GM23338 (cell line): ENCODE measurements at regions not wholly inside any gene's neighbourhood (a gene's known extent, or its start where the extent isn't known, plus 50 kb on each side); places are given as distances from the start of the nearest gene placed in this dataset.

Experiments used
- ATAC-seq: fragments of 200-7000 bp; cut with Tn5 transposase; 3 replicates; pipeline ENCODE4 v1.9.1; 2020
- DNase-seq: peaks from one replicate; pipeline ENCODE4 v3.0.0-alpha.2; 2015; ENCODE audit warnings: low spot score
- H2AFZ ChIP-seq: fragments of 200-600 bp; sonication (generic); 2 replicates; pipeline ENCODE4 v1.8.0; 2016; ENCODE audit warnings: antibody characterized with exemption, mild to moderate bottlenecking, moderate library complexity
- H3F3A ChIP-seq: fragments of 200-600 bp; sonication (generic); replicated peaks from 2 replicates; pipeline ENCODE4 v1.8.0; 2017; ENCODE audit warnings: antibody characterized with exemption, mixed run types, low read depth
- H3K27ac ChIP-seq: fragments of 200-600 bp; sonication (generic); 2 replicates; pipeline ENCODE4 v1.6.1; 2016; ENCODE audit warnings: low read depth
- H3K27me3 ChIP-seq: fragments of 200-600 bp; sonication (generic); 2 replicates; pipeline ENCODE4 v1.8.0; 2016; ENCODE audit warnings: mild to moderate bottlenecking, mixed run types, moderate library complexity; ENCODE audit not compliant: insufficient read depth
- H3K36me3 ChIP-seq: fragments of 200-600 bp; sonication (generic); 2 replicates; pipeline ENCODE4 v1.8.0; 2016; ENCODE audit warnings: mild to moderate bottlenecking; ENCODE audit not compliant: insufficient read depth
- H3K4me1 ChIP-seq: fragments of 200-600 bp; sonication (generic); 2 replicates; pipeline ENCODE4 v1.8.0; 2016; ENCODE audit warnings: mild to moderate bottlenecking, moderate library complexity; ENCODE audit not compliant: insufficient read depth
- H3K4me2 ChIP-seq: fragments of 200-600 bp; sonication (generic); 2 replicates; pipeline ENCODE4 v1.7.1; 2017; ENCODE audit warnings: mixed run types
- H3K4me3 ChIP-seq: fragments of 200-600 bp; sonication (generic); 2 replicates; pipeline ENCODE4 v1.6.1; 2016; ENCODE audit warnings: mixed run types
- H3K79me2 ChIP-seq: fragments of 200-600 bp; sonication (generic); replicated peaks from 2 replicates; pipeline ENCODE4 v1.8.0; 2017; ENCODE audit warnings: mild to moderate bottlenecking; ENCODE audit not compliant: insufficient read depth
- H3K9me2 ChIP-seq: fragments of 200-600 bp; sonication (generic); 2 replicates; pipeline ENCODE4 v1.8.0; 2017; ENCODE audit not compliant: insufficient read depth
- H4K20me1 ChIP-seq: fragments of 200-600 bp; sonication (generic); replicated peaks from 2 replicates; pipeline ENCODE4 v1.8.0; 2017; ENCODE audit warnings: mild to moderate bottlenecking; ENCODE audit not compliant: insufficient read depth
- H3K27ac Mint-ChIP-seq: 2 replicates; pipeline ENCODE4 v1.8.0; 2020; ENCODE audit warnings: inconsistent platforms, mild to moderate bottlenecking, moderate library complexity, mixed read lengths
- H3K27me3 Mint-ChIP-seq: 3 replicates; pipeline ENCODE4 v1.8.0; 2022; ENCODE audit warnings: low read depth, mild to moderate bottlenecking, moderate library complexity, mixed read lengths, inconsistent platforms; ENCODE audit not compliant: insufficient read depth, poor library complexity
- H3K36me3 Mint-ChIP-seq: 3 replicates; pipeline ENCODE4 v1.8.0; 2021; ENCODE audit warnings: low read depth, mild to moderate bottlenecking, inconsistent platforms, moderate library complexity, mixed read lengths
- H3K4me1 Mint-ChIP-seq: 3 replicates; pipeline ENCODE4 v1.8.0; 2020; ENCODE audit warnings: mild to moderate bottlenecking, inconsistent platforms, mixed read lengths
- H3K4me3 Mint-ChIP-seq: 3 replicates; pipeline ENCODE4 v1.8.0; 2021; ENCODE audit warnings: moderate library complexity, mild to moderate bottlenecking, inconsistent platforms, mixed read lengths
- H3K9me3 Mint-ChIP-seq: 3 replicates; pipeline ENCODE4 v1.8.0; 2020; ENCODE audit warnings: moderate library complexity, mild to moderate bottlenecking, inconsistent platforms, mixed read lengths
- CREB1 ChIP-seq: fragments of 250-450 bp; sonication (Bioruptor Pico); IDR thresholded peaks from 2 replicates; pipeline ENCODE4 v1.5.0; 2020; ENCODE audit warnings: low read depth, mild to moderate bottlenecking, moderate library complexity
- EZH2phosphoT487 ChIP-seq: fragments of 200-600 bp; sonication (generic); IDR thresholded peaks from one replicate; pipeline ENCODE4 v1.8.1; 2018; ENCODE audit warnings: antibody characterized with exemption; ENCODE audit not compliant: unreplicated experiment
- JUNB ChIP-seq: IDR thresholded peaks from one replicate; pipeline ENCODE4 v1.6.1; 2016; ENCODE audit warnings: antibody characterized with exemption; ENCODE audit not compliant: unreplicated experiment
- POLR2AphosphoS5 ChIP-seq: IDR thresholded peaks from 2 replicates; pipeline ENCODE4 v1.6.1; 2016; ENCODE audit warnings: antibody characterized with exemption, low read depth
- STAT1 ChIP-seq: IDR thresholded peaks from one replicate; pipeline ENCODE4 v1.6.1; 2016; ENCODE audit warnings: antibody characterized with exemption; ENCODE audit not compliant: unreplicated experiment
- ZNF114 ChIP-seq: fragments of 250-450 bp; sonication (Bioruptor Pico); IDR thresholded peaks from 2 replicates; pipeline ENCODE4 v1.5.0; 2020; ENCODE audit warnings: mild to moderate bottlenecking, moderate library complexity
- ZNF331 ChIP-seq: fragments of 250-450 bp; sonication (Bioruptor Pico); IDR thresholded peaks from 2 replicates; pipeline ENCODE4 v1.5.0; 2020; ENCODE audit warnings: low read depth, mild to moderate bottlenecking, moderate library complexity
- TF ChIP-seq, protein P1 (sequence below): IDR thresholded peaks from 2 replicates; pipeline ENCODE4 v1.6.1; 2016; ENCODE audit warnings: antibody characterized with exemption
- TF ChIP-seq, protein P2 (sequence below), 2 experiments: fragments of 200-600 bp in 1 of 2; sonication (generic) in 1 of 2; conservative IDR thresholded peaks; 2 replicates each; pipeline versions ENCODE4 v1.5.1 to v1.6.1; 2016 to 2017; ENCODE audit warnings: antibody characterized with exemption in 2 of 2, low read depth in 2 of 2, mild to moderate bottlenecking in 2 of 2, moderate library complexity in 1 of 2
- TF ChIP-seq, protein P3 (sequence below): IDR thresholded peaks from one replicate; pipeline ENCODE4 v1.6.1; 2018; ENCODE audit warnings: antibody characterized with exemption; ENCODE audit not compliant: unreplicated experiment

DNA sequence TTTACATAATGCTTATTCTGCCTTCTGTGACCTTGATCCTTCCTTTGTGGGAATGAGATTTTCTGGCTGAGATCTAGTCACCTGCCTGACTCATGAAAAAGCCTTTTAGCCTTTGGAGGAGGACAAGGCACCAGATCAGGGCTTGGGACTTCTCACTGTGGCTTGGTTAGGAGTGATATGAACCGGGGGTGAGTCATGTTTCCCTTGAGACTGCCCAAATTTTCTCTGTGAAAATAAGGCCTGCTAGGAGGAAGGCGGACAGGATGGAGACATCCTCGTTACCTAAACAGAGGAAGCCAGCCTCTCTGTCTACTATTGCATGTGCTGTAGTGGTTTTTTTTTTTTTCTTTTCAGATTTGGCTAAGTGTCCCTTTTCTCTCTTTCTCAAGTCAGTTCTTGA lies 57.8 kb downstream of the EVX1 start:
- no peak for DNase-seq
- ATAC-seq, result no peak
- H3K36me3 Mint-ChIP-seq, result no peaks in the 10 kb centered on the region
- H3K27me3 Mint-ChIP-seq, result peaks cover under 1% of the 10 kb centered on the region
- no peaks in the 10 kb centered on the region for H4K20me1 ChIP-seq
- H3K4me1 ChIP-seq, result no peaks in the 10 kb centered on the region
- H3K4me3 ChIP-seq, result no peak overlapping the region
- 0 out of 2 replicates have a peak, but pooled peaks cover 3% of the 10 kb centered on the region for H3K9me2 ChIP-seq
- H3K36me3 ChIP-seq, result no peaks in the 10 kb centered on the region
- no peaks in the 10 kb centered on the region for H3K9me3 Mint-ChIP-seq
- H3K4me3 Mint-ChIP-seq, result no peak overlapping the region
- H3K4me2 ChIP-seq, result no peak overlapping the region
- H3K27me3 ChIP-seq, result no peaks in the 10 kb centered on the region
- TF ChIP-seq ZNF331 (no peak), ZNF114 (CRISPR knock-in tag) (no peak), POLR2AphosphoS5 (no peak), EZH2phosphoT487 (no peak)
- TF ChIP-seq, protein P1, sequence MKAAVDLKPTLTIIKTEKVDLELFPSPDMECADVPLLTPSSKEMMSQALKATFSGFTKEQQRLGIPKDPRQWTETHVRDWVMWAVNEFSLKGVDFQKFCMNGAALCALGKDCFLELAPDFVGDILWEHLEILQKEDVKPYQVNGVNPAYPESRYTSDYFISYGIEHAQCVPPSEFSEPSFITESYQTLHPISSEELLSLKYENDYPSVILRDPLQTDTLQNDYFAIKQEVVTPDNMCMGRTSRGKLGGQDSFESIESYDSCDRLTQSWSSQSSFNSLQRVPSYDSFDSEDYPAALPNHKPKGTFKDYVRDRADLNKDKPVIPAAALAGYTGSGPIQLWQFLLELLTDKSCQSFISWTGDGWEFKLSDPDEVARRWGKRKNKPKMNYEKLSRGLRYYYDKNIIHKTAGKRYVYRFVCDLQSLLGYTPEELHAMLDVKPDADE, result no peak
- H2AFZ ChIP-seq, result 0 out of 2 replicates have a peak overlapping the region, but pooled peaks have one; percentile 20
- H3K27ac Mint-ChIP-seq, result no peak overlapping the region
- H3K4me1 Mint-ChIP-seq, result peaks cover 6% of the 10 kb centered on the region; the same call in 2 of the 3 replicates
- H3F3A ChIP-seq, result no peaks in the 10 kb centered on the region
- no peak overlapping the region for H3K27ac ChIP-seq
- H3K79me2 ChIP-seq, result no peaks in the 10 kb centered on the region

DNA sequence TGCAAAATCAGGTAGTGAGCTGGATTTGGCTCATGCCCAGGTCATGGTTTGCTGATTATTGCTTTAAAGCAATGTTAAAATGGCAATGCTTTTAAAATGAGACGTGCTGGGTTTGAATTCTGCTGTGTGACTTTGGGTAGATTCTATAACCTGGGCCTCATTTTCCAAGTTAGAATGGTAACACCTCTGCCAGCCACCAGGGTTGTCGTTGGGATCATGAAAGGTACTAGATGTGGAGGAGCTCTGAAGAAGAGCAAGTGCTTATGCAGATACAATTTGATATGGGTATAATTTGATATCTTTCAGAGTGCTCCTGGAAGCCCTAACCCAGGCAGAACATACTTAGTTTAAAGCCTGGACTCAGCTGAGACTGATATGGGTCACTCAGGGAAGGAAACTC lies 60.0 kb downstream of the EVX1 start:
- H3F3A ChIP-seq, result no peaks in the 10 kb centered on the region
- no peaks in the 10 kb centered on the region for H4K20me1 ChIP-seq
- H3K4me1 ChIP-seq, result no peaks in the 10 kb centered on the region
- peaks cover 3% of the 10 kb centered on the region for H3K27me3 Mint-ChIP-seq
- H3K9me3 Mint-ChIP-seq, result no peaks in the 10 kb centered on the region
- no peaks in the 10 kb centered on the region for H3K36me3 ChIP-seq
- no peak overlapping the region for H3K27ac Mint-ChIP-seq
- no peaks in the 10 kb centered on the region for H3K79me2 ChIP-seq
- H3K4me2 ChIP-seq, result no peak overlapping the region
- H3K27ac ChIP-seq, result no peak overlapping the region
- peaks cover 6% of the 10 kb centered on the region; the same call in 2 of the 3 replicates for H3K4me1 Mint-ChIP-seq
- H3K36me3 Mint-ChIP-seq, result no peaks in the 10 kb centered on the region
- no peak for TF ChIP-seq ZNF114 (CRISPR knock-in tag)
- TF ChIP-seq, protein P2, sequence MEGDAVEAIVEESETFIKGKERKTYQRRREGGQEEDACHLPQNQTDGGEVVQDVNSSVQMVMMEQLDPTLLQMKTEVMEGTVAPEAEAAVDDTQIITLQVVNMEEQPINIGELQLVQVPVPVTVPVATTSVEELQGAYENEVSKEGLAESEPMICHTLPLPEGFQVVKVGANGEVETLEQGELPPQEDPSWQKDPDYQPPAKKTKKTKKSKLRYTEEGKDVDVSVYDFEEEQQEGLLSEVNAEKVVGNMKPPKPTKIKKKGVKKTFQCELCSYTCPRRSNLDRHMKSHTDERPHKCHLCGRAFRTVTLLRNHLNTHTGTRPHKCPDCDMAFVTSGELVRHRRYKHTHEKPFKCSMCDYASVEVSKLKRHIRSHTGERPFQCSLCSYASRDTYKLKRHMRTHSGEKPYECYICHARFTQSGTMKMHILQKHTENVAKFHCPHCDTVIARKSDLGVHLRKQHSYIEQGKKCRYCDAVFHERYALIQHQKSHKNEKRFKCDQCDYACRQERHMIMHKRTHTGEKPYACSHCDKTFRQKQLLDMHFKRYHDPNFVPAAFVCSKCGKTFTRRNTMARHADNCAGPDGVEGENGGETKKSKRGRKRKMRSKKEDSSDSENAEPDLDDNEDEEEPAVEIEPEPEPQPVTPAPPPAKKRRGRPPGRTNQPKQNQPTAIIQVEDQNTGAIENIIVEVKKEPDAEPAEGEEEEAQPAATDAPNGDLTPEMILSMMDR (conservative IDR thresholded peaks at IDR 0.05; ENCODE audit: low read depth in 2 of 2), result peak in 1 of 2 experiments; percentile 30; a peak in 2 of 4 replicates
- H3K9me2 ChIP-seq, result 0 out of 2 replicates have a peak, but pooled peaks cover 3% of the 10 kb centered on the region
- ATAC-seq (no peak), DNase-seq (peak; percentile 21)
- H3K27me3 ChIP-seq, result no peaks in the 10 kb centered on the region
- no peak overlapping the region for H3K4me3 ChIP-seq
- H2AFZ ChIP-seq, result no peak overlapping the region
- H3K4me3 Mint-ChIP-seq, result no peak overlapping the region

DNA sequence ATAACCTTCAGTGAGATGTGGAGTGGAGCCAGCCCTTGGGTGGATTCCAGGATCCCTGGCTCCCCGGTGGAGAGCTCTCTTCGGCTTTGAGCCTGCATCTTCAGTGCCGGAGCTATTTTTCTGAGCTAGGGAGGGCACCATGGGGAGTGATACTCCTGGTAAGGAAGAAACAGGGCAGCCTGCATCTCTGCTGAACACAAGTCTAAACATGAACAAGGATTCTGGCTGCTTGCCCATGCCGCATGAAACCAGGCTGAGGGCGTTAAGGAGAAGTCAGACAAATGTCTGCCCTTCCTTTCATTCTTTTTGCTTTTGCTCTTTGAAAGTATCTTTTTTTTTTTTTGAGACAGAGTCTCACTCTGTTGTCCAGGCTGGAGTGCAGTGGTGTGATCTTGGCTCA lies 60.4 kb downstream of the EVX1 start:
- Histone ChIP-seq H2AFZ (no peak overlapping the region), H3K27ac (no peak overlapping the region), H3K79me2 (no peaks in the 10 kb centered on the region), H4K20me1 (no peaks in the 10 kb centered on the region), H3K36me3 (no peaks in the 10 kb centered on the region), H3K4me3 (no peak overlapping the region), H3F3A (no peaks in the 10 kb centered on the region), H3K27me3 (no peaks in the 10 kb centered on the region), H3K9me2 (0 out of 2 replicates have a peak, but pooled peaks cover 3% of the 10 kb centered on the region), H3K4me2 (no peak overlapping the region), H3K4me1 (no peaks in the 10 kb centered on the region)
- no peak for DNase-seq
- no peaks in the 10 kb centered on the region for H3K36me3 Mint-ChIP-seq
- no peak overlapping the region for H3K27ac Mint-ChIP-seq
- peaks cover 6% of the 10 kb centered on the region; the same call in 2 of the 3 replicates for H3K4me1 Mint-ChIP-seq
- ATAC-seq, result no peak
- no peaks in the 10 kb centered on the region for H3K9me3 Mint-ChIP-seq
- H3K27me3 Mint-ChIP-seq, result peaks cover 3% of the 10 kb centered on the region
- no peak overlapping the region for H3K4me3 Mint-ChIP-seq
- TF ChIP-seq, protein P3, sequence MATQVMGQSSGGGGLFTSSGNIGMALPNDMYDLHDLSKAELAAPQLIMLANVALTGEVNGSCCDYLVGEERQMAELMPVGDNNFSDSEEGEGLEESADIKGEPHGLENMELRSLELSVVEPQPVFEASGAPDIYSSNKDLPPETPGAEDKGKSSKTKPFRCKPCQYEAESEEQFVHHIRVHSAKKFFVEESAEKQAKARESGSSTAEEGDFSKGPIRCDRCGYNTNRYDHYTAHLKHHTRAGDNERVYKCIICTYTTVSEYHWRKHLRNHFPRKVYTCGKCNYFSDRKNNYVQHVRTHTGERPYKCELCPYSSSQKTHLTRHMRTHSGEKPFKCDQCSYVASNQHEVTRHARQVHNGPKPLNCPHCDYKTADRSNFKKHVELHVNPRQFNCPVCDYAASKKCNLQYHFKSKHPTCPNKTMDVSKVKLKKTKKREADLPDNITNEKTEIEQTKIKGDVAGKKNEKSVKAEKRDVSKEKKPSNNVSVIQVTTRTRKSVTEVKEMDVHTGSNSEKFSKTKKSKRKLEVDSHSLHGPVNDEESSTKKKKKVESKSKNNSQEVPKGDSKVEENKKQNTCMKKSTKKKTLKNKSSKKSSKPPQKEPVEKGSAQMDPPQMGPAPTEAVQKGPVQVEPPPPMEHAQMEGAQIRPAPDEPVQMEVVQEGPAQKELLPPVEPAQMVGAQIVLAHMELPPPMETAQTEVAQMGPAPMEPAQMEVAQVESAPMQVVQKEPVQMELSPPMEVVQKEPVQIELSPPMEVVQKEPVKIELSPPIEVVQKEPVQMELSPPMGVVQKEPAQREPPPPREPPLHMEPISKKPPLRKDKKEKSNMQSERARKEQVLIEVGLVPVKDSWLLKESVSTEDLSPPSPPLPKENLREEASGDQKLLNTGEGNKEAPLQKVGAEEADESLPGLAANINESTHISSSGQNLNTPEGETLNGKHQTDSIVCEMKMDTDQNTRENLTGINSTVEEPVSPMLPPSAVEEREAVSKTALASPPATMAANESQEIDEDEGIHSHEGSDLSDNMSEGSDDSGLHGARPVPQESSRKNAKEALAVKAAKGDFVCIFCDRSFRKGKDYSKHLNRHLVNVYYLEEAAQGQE, result no peak
- TF ChIP-seq JUNB (no peak), ZNF331 (no peak), CREB1 (CRISPR knock-in tag) (no peak), STAT1 (no peak)
- TF ChIP-seq, protein P2 (conservative IDR thresholded peaks at IDR 0.05; ENCODE audit: low read depth in 2 of 2), result no peak
